ENCODE measurements at regions not wholly inside any gene's neighbourhood (a gene's known extent, or its start where the extent isn't known, plus 50 kb on each side); places are given as distances from the start of the nearest gene placed in this dataset.

GRCh38 chr7:17622451-17622850, 317.8 kb downstream of the SNX13 start:
- Histone ChIP-seq H3K4me3 (ENCODE audit: low read length) (no peak overlapping the region), H3K4me1 (ENCODE audit: control insufficient read depth, insufficient read depth, low read length) (peaks cover 7% of the 10 kb centered on the region), H3K27me3 (ENCODE audit: control insufficient read depth, insufficient read depth, low read length, poor library complexity, severe bottlenecking) (no peaks in the 10 kb centered on the region), H3K9ac (ENCODE audit: extremely low read depth, low read length, poor library complexity, severe bottlenecking) (no peak overlapping the region), H3K9me3 (ENCODE audit: control insufficient read depth, low read length) (no peaks in the 10 kb centered on the region), H3K36me3 (ENCODE audit: control insufficient read depth, insufficient read depth, low read length) (no peaks in the 10 kb centered on the region), H3K27ac (ENCODE audit: low read depth, low read length) (no peak overlapping the region)
- Mint-ChIP-seq H3K4me1 (peaks cover 5% of the 10 kb centered on the region), H3K27me3 (ENCODE audit: insufficient read depth) (no peaks in the 10 kb centered on the region), H3K4me3 (no peak overlapping the region), H3K36me3 (ENCODE audit: low read depth) (no peaks in the 10 kb centered on the region), H3K27ac (no peak overlapping the region), H3K9me3 (no peaks in the 10 kb centered on the region)
- no peak for TF ChIP-seq CTCF (conservative IDR thresholded peaks at IDR 0.05)
- DNase-seq, result no peak
- 86 to 89% methylated on average over 1 to 2 of the region's 2 CpGs for WGBS, 2 experiments (ENCODE audit: insufficient coverage in 1 of 2, insufficient read length in 1 of 2)

DNA sequence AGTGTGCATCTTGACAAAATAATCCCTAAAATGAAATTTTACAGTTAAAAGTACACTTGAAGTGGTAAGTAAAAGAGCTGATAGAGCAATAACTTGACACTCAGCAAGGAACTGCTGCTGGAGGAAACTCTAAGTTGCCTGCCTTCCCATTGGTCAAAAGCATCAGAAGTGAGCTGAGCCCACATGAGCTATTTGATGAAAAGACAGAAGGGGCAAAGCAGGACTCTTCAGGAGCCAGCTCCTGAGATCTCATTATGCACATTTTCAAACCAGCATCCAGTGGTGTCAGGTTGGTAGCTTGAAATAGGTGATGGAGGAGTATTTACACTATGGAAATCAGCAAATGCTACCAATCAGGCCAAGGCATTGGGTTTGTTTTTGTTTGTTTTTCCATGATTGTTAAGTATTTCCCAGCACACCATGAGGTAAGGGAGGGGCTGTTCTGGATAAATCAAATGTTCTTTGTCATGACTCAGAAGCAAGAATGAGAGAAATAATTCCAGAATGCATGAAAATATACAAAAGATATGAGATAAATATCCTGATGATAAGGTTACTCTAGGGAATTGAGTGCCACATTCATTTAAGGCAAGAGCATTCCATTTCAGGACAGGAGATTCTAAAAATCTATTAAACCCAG, 316.6 kb downstream of the SNX13 start:
- no peaks in the 10 kb centered on the region for H3K9me3 ChIP-seq (ENCODE audit: control insufficient read depth, low read length)
- H3K4me1 ChIP-seq (ENCODE audit: control insufficient read depth, insufficient read depth, low read length), result peaks cover 3% of the 10 kb centered on the region
- no peaks in the 10 kb centered on the region for H3K9me3 Mint-ChIP-seq
- H3K4me3 Mint-ChIP-seq, result no peak overlapping the region
- no peaks in the 10 kb centered on the region for H3K36me3 ChIP-seq (ENCODE audit: control insufficient read depth, insufficient read depth, low read length)
- H3K4me3 ChIP-seq (ENCODE audit: low read length), result no peak overlapping the region
- no peaks in the 10 kb centered on the region for H3K27me3 ChIP-seq (ENCODE audit: control insufficient read depth, insufficient read depth, low read length, poor library complexity, severe bottlenecking)
- H3K36me3 Mint-ChIP-seq (ENCODE audit: low read depth), result no peaks in the 10 kb centered on the region
- TF ChIP-seq CTCF (conservative IDR thresholded peaks at IDR 0.05), result no peak
- no peak for DNase-seq
- no peak overlapping the region for H3K27ac ChIP-seq (ENCODE audit: low read depth, low read length)
- no peaks in the 10 kb centered on the region for H3K27me3 Mint-ChIP-seq (ENCODE audit: insufficient read depth)
- H3K4me1 Mint-ChIP-seq, result no peaks in the 10 kb centered on the region
- H3K9ac ChIP-seq (ENCODE audit: extremely low read depth, low read length, poor library complexity, severe bottlenecking), result no peak overlapping the region
- H3K27ac Mint-ChIP-seq, result no peak overlapping the region

DNA sequence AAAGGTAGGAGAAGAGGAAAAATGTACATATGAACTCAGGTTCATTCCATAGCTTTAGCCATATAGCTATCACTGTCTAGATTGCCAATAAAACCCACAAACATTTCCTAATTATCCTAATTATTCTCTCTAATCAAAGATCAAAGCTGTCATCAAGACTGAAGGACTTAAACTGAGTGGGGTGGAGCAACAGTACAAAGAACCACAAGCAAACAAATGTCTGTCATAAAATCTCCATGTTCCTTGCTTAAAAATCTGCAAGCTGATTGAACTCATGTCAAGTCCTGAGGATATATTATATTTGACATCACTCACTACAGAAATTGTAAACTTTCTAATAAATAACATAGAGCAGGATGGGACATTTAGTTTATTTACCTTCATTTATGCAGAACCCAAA, 315.9 kb downstream of the SNX13 start:
- no peak overlapping the region for H3K9ac ChIP-seq (ENCODE audit: extremely low read depth, low read length, poor library complexity, severe bottlenecking)
- H3K36me3 ChIP-seq (ENCODE audit: control insufficient read depth, insufficient read depth, low read length), result no peaks in the 10 kb centered on the region
- H3K27ac ChIP-seq (ENCODE audit: low read depth, low read length), result no peak overlapping the region
- no peaks in the 10 kb centered on the region for H3K27me3 ChIP-seq (ENCODE audit: control insufficient read depth, insufficient read depth, low read length, poor library complexity, severe bottlenecking)
- Mint-ChIP-seq H3K4me3 (no peak overlapping the region), H3K4me1 (no peaks in the 10 kb centered on the region), H3K27me3 (ENCODE audit: insufficient read depth) (no peaks in the 10 kb centered on the region), H3K27ac (no peak overlapping the region), H3K9me3 (no peaks in the 10 kb centered on the region), H3K36me3 (ENCODE audit: low read depth) (no peaks in the 10 kb centered on the region)
- no peak for DNase-seq
- H3K4me1 ChIP-seq (ENCODE audit: control insufficient read depth, insufficient read depth, low read length), result no peaks in the 10 kb centered on the region
- H3K9me3 ChIP-seq (ENCODE audit: control insufficient read depth, low read length), result no peaks in the 10 kb centered on the region
- H3K4me3 ChIP-seq (ENCODE audit: low read length), result no peak overlapping the region
- TF ChIP-seq CTCF (conservative IDR thresholded peaks at IDR 0.05), result no peak

Data from endodermal cell (in vitro differentiated cells).